K562 (cell line): ENCODE measurements at regions not wholly inside any gene's neighbourhood (a gene's known extent, or its start where the extent isn't known, plus 50 kb on each side); places are given as distances from the start of the nearest gene placed in this dataset.

Source experiments
- ATAC-seq: fragments of 200-7000 bp; cut with Tn5 transposase; 3 replicates; pipeline ENCODE4 v1.9.1; 2020; ENCODE audit warnings: moderate library complexity
- BruUV-seq: library from RNA; stranded (reverse); fragments of 400-500 nt; replicated peaks from 2 replicates; lab custom pipeline; 2021; lab: Mats Ljungman, UMichigan
- CTCF ChIA-PET: fragments of 300-600 bp; formaldehyde crosslinking; extraction: SDS; loops from one replicate; lab custom pipeline; 2021; ENCODE audit warnings: low intra/inter-chr PET ratio; lab: Yijun Ruan, JAX
- POLR2A ChIA-PET: fragments of 300-600, 350-650 bp; sonication (Branson Sonifier 250); formaldehyde crosslinking; extraction: SDS; loops from one replicate; lab custom pipeline; 2021; ENCODE audit warnings: antibody characterized with exemption, inconsistent platforms; lab: Yijun Ruan, JAX
- DNase-seq, 4 experiments: peaks; one replicate each; pipeline versions ENCODE4 v3.0.0 to v3.0.0-alpha.2; 2011 to 2018; ENCODE audit warnings: low spot score in 3 of 4, mixed read lengths in 3 of 4; ENCODE audit errors: extremely low read depth in 1 of 4
- FAIRE-seq: peaks from 2 replicates; lab custom pipeline; 2011; peaks lifted over from hg19 to GRCh38; lab: Jason Lieb, UNC
- H2AFZ ChIP-seq: 2 replicates; pipeline ENCODE4 v1.6.0; 2011; ENCODE audit warnings: low read depth, low read length, control low read depth, inconsistent platforms
- H3K27ac ChIP-seq: fragments of 200-600 bp; 3 replicates; pipeline ENCODE4 v1.8.0; 2011; ENCODE audit warnings: low read depth, mild to moderate bottlenecking, control low read depth, inconsistent platforms, low read length, moderate library complexity, mixed read lengths; ENCODE audit errors: extremely low read depth
- H3K27me3 ChIP-seq, 2 experiments: fragments of 300-600 bp in 1 of 2; 2 replicates in 1 of 2; 3 replicates in 1 of 2; pipeline versions ENCODE4 v1.6.0 to v1.8.0; 2011; ENCODE audit warnings: inconsistent platforms in 2 of 2, low read length in 2 of 2, mild to moderate bottlenecking in 1 of 2, mixed read lengths in 1 of 2, moderate library complexity in 1 of 2; ENCODE audit not compliant: control insufficient read depth in 2 of 2, insufficient read depth in 2 of 2
- H3K36me3 ChIP-seq: fragments of 300-600 bp; 3 replicates; pipeline ENCODE4 v1.8.0; 2011; ENCODE audit warnings: mild to moderate bottlenecking, low read length, inconsistent platforms; ENCODE audit not compliant: control insufficient read depth, insufficient read depth
- H3K4me1 ChIP-seq, 2 experiments: fragments of 200-600 bp in 1 of 2; replicated peaks in 1 of 2; 2 replicates in 1 of 2; 3 replicates in 1 of 2; pipeline versions ENCODE4 v1.5.1 to v1.8.0; 2011; ENCODE audit warnings: inconsistent platforms in 2 of 2, low read length in 2 of 2, mild to moderate bottlenecking in 1 of 2, mixed read lengths in 1 of 2, moderate library complexity in 1 of 2; ENCODE audit not compliant: control insufficient read depth in 2 of 2, insufficient read depth in 2 of 2
- H3K4me2 ChIP-seq: 2 replicates; pipeline ENCODE4 v1.6.1; 2011; ENCODE audit warnings: low read length, control low read depth, inconsistent platforms, mixed read lengths; ENCODE audit not compliant: insufficient read depth
- H3K4me3 ChIP-seq: fragments of 200-600 bp; sonication (generic), shearing (Covaris generic); 2 replicates; pipeline ENCODE4 v1.5.1; 2016; ENCODE audit warnings: control low read depth, inconsistent platforms
- H3K79me2 ChIP-seq: fragments of 200-600 bp; 3 replicates; pipeline ENCODE4 v1.8.0; 2011; ENCODE audit warnings: low read length, inconsistent platforms; ENCODE audit not compliant: control insufficient read depth, insufficient read depth
- H3K9ac ChIP-seq, 2 experiments: 2 replicates each; pipeline versions ENCODE4 v1.6.0 to v1.6.1; 2011; ENCODE audit warnings: low read depth in 2 of 2, low read length in 2 of 2, control low read depth in 1 of 2, inconsistent platforms in 1 of 2, mild to moderate bottlenecking in 1 of 2, mixed read lengths in 1 of 2; ENCODE audit not compliant: insufficient read depth in 1 of 2
- H3K9me1 ChIP-seq: one replicate; pipeline ENCODE4 v1.6.0; 2011; ENCODE audit warnings: inconsistent platforms, mild to moderate bottlenecking, low read length, moderate library complexity; ENCODE audit not compliant: control insufficient read depth, insufficient read depth
- H3K9me3 ChIP-seq: replicated peaks from 2 replicates; pipeline ENCODE4 v1.5.1; 2011; ENCODE audit warnings: low read depth, low read length, inconsistent platforms; ENCODE audit not compliant: control insufficient read depth, insufficient read depth
- H4K20me1 ChIP-seq: replicated peaks from 2 replicates; pipeline ENCODE4 v1.6.1; 2011; ENCODE audit warnings: low read length, inconsistent platforms, mixed read lengths; ENCODE audit not compliant: control insufficient read depth, insufficient read depth
- ATF6 ChIP-seq: sonication (generic); formaldehyde crosslinking; IDR thresholded peaks from 2 replicates; pipeline ENCODE4 v1.4.0; 2020; ENCODE audit warnings: mild to moderate bottlenecking, missing genetic modification reagents
- ERF ChIP-seq: fragments of 450-650 bp; formaldehyde crosslinking; IDR thresholded peaks from 2 replicates; pipeline ENCODE4 v1.4.0; 2020; ENCODE audit warnings: mild to moderate bottlenecking, mixed read lengths
- ID3 ChIP-seq, 2 experiments: fragments of 250-450 bp in 1 of 2; fragments of 450-650 bp in 1 of 2; sonication (Bioruptor Pico) in 1 of 2; IDR thresholded peaks; 2 replicates each; pipeline versions ENCODE4 v1.6.1 to v1.8.0; 2016 to 2021; ENCODE audit warnings: mild to moderate bottlenecking in 2 of 2, moderate library complexity in 2 of 2, missing compliant biosample characterization in 1 of 2, missing genetic modification characterization in 1 of 2
- LEF1 ChIP-seq: fragments of 450-650 bp; IDR thresholded peaks from 2 replicates; pipeline ENCODE4 v1.6.1; 2016; ENCODE audit warnings: mild to moderate bottlenecking
- RAD51 ChIP-seq: fragments of 450-650 bp; IDR thresholded peaks from 2 replicates; pipeline ENCODE4 v1.7.1; 2016; ENCODE audit warnings: low read depth, mild to moderate bottlenecking, borderline replicate concordance
- RFX5 ChIP-seq: IDR thresholded peaks from 2 replicates; pipeline ENCODE4 v1.6.1; 2011; ENCODE audit warnings: low read depth, mild to moderate bottlenecking, improper control_type of control experiment, low read length
- ZNF12 ChIP-seq: sonication (generic); formaldehyde crosslinking; IDR thresholded peaks from 2 replicates; pipeline ENCODE4 v1.4.0; 2020; ENCODE audit warnings: mild to moderate bottlenecking, missing genetic modification reagents
- WGBS: fragments of 100-300 bp; shearing (Covaris generic); methylation state at CpG from one replicate; pipeline ENCODE4 v1.1.6; 2016; ENCODE audit warnings: low coverage, mixed read lengths; ENCODE audit not compliant: insufficient coverage; ENCODE audit errors: missing lambda C conversion rate; 5-methylcytosine and 5-hydroxymethylcytosine counted together
- in situ Hi-C: fragments of 300-500 bp; cut with MboI; formaldehyde crosslinking; loops from 4 replicates; pipeline ENCODE4 v1.15.0; 2018; ENCODE audit warnings: inconsistent platforms, mixed read lengths
- intact Hi-C: fragments of 100-400 bp; cut with micrococcal nuclease; formaldehyde crosslinking; loops from 2 replicates; pipeline ENCODE4 v1.14.2; 2022
- TF ChIP-seq, protein P1 (sequence below): fragments of 450-650 bp; IDR thresholded peaks from 2 replicates; pipeline ENCODE4 v1.6.1; 2018; ENCODE audit not compliant: partially characterized antibody
- TF ChIP-seq, protein P2 (sequence below): fragments of 250-450 bp; sonication (Bioruptor Pico); IDR thresholded peaks from 2 replicates; pipeline ENCODE4 v1.6.1; 2021; ENCODE audit warnings: mild to moderate bottlenecking

- TF ChIP-seq, protein P1, sequence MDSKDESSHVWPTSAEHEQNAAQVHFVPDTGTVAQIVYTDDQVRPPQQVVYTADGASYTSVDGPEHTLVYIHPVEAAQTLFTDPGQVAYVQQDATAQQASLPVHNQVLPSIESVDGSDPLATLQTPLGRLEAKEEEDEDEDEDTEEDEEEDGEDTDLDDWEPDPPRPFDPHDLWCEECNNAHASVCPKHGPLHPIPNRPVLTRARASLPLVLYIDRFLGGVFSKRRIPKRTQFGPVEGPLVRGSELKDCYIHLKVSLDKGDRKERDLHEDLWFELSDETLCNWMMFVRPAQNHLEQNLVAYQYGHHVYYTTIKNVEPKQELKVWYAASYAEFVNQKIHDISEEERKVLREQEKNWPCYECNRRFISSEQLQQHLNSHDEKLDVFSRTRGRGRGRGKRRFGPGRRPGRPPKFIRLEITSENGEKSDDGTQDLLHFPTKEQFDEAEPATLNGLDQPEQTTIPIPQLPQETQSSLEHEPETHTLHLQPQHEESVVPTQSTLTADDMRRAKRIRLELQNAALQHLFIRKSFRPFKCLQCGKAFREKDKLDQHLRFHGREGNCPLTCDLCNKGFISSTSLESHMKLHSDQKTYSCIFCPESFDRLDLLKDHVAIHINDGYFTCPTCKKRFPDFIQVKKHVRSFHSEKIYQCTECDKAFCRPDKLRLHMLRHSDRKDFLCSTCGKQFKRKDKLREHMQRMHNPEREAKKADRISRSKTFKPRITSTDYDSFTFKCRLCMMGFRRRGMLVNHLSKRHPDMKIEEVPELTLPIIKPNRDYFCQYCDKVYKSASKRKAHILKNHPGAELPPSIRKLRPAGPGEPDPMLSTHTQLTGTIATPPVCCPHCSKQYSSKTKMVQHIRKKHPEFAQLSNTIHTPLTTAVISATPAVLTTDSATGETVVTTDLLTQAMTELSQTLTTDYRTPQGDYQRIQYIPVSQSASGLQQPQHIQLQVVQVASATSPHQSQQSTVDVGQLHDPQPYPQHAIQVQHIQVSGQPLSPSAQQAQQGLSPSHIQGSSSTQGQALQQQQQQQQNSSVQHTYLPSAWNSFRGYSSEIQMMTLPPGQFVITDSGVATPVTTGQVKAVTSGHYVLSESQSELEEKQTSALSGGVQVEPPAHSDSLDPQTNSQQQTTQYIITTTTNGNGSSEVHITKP = no peak
Measured at GRCh38 chr17:53150101-53150698, 672.5 kb upstream of the KIF2B start (continued).

DNA sequence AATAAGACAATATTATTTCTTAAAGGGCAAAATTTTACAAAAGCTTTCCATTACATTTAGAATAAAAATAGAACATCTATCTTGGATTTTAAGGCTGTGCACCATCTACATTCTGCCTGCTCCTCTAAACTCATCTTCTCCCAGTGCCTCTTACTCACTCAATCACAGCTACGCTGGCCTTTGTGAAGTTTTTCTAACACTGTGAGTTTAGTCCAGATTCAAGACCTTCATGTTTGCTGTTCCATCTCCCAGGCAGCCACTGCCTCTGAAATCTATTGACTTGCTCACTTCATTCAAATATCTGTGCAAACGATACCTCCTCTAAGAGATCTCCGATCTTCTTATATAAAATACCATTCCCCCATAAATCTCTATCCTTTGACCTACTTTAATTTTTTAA lies 673.4 kb upstream of the KIF2B start:
- intact Hi-C loops (no loop called here), in situ Hi-C loops (no loop called here)
- POLR2A ChIA-PET = no interaction called here
- Histone ChIP-seq H3K36me3 (no peaks in the 10 kb centered on the region), H3K4me3 (no peak overlapping the region), H2AFZ (no peak overlapping the region), H4K20me1 (no peaks in the 10 kb centered on the region), H3K4me1 (no peaks in the 10 kb centered on the region), H3K9me1 (no peaks in the 10 kb centered on the region), H3K9me3 (no peaks in the 10 kb centered on the region), H3K27ac (no peak overlapping the region), H3K27me3 (no peaks in the 10 kb centered on the region), H3K79me2 (no peaks in the 10 kb centered on the region), H3K4me2 (no peak overlapping the region), H3K9ac (no peak overlapping the region)
- FAIRE-seq (no peak), ATAC-seq (no peak), DNase-seq (no peak)
- CTCF ChIA-PET = no interaction called here
- no TSS peak for BruUV-seq
- WGBS = 0% methylated on average over 3 of the region's 3 CpGs
- TF ChIP-seq ATF6 (CRISPR knock-in tag) (no peak), RAD51 (no peak), ID3 (CRISPR knock-in tag; IDR thresholded peaks at IDR 0.05) (no peak), ID3 (tag; IDR thresholded peaks at IDR 0.05) (no peak), ERF (no peak), RFX5 (no peak), ZNF12 (CRISPR knock-in tag) (no peak), LEF1 (no peak)
- TF ChIP-seq, protein P2, sequence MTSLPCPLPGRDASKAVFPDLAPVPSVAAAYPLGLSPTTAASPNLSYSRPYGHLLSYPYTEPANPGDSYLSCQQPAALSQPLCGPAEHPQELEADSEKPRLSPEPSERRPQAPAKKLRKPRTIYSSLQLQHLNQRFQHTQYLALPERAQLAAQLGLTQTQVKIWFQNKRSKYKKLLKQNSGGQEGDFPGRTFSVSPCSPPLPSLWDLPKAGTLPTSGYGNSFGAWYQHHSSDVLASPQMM (CRISPR knock-in tag) = no peak
